HG03159 (cell line): ENCODE measurements at regions not wholly inside any gene's neighbourhood (a gene's known extent, or its start where the extent isn't known, plus 50 kb on each side); places are given as distances from the start of the nearest gene placed in this dataset.

Source experiments
- ATAC-seq: cut with Tn5 transposase; IDR thresholded peaks from one replicate; pipeline ENCODE4 v1.9.1; 2021; ENCODE audit warnings: mild to moderate bottlenecking, moderate library complexity; ENCODE audit not compliant: unreplicated experiment

DNA sequence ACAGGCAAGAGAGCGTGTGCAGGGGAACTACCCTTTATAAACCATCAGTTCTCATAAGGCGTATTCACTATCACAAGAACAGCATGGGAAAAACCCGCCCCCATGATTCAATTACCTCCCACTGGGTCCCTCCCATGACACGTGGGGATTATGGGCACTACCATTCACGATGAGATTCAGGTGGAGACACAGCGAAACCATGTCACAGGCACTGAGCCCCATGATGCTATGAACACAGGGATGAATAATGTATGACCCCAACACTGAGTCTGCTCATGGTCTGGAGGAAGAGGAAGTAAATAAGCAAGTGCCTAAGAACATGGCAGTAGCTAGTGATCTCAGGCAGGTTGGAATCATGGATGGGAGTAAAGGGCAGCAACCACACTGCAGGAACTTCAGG lies 281.0 kb upstream of the ZNF462 start:
- ATAC-seq, result no peak

DNA sequence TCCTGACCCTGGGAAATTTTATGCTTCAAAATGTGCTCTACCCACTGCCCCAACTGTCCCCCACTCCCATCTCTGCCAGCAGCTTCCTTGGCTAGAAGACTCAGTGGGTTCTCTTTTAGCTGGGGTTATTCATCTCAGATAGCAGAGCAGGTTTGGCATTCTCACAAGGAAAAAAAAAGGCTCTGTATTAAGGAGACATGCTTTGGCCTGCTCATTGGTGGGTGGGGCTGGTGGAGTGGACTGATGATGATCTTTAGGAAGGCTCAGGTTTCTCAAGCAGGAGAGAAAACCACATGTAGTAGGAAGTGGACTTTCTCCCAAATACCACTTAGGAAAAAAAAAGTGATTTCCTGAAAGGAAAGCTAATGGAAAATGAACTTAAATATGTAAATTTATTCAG lies 279.2 kb upstream of the ZNF462 start:
- ATAC-seq, result no peak

DNA sequence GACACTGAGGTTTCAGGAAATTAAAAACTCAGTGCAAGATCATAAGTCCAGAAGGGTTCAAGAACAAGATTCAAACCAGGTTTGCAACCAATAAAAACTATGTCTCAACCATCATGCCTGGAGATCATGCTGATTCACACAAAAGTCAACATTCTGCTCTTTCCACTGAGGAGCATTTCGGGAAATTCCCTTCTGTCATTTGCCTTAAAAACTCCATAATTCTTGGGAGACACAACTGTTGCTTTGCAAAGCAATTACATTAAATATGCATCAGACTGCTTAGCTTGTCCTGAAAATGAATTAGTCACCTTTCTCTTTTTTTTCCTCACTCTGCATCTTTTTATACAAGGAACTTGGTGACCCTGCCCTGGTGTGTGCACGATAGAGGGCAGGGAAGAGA lies 275.9 kb upstream of the ZNF462 start:
- ATAC-seq, result no peak

DNA sequence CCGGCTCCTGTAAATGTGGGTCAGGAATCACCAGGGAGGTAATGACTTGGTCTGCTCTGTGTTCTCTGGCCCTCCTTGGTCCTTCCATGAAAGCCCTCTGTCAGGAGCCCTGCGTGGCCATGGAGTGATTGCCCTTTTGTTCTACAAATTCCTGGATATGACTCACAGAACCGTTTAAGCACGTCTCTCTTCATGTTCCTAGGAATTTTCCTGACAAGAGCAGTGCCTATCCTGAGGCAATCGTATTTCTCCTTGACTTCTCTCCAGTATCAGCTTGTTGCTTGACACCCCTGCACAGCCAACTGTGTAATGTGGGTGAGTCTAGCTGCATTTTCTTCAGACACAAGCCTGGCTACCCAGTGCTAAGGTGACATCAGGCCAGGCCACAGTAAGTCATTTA lies 274.3 kb upstream of the ZNF462 start:
- no peak for ATAC-seq

DNA sequence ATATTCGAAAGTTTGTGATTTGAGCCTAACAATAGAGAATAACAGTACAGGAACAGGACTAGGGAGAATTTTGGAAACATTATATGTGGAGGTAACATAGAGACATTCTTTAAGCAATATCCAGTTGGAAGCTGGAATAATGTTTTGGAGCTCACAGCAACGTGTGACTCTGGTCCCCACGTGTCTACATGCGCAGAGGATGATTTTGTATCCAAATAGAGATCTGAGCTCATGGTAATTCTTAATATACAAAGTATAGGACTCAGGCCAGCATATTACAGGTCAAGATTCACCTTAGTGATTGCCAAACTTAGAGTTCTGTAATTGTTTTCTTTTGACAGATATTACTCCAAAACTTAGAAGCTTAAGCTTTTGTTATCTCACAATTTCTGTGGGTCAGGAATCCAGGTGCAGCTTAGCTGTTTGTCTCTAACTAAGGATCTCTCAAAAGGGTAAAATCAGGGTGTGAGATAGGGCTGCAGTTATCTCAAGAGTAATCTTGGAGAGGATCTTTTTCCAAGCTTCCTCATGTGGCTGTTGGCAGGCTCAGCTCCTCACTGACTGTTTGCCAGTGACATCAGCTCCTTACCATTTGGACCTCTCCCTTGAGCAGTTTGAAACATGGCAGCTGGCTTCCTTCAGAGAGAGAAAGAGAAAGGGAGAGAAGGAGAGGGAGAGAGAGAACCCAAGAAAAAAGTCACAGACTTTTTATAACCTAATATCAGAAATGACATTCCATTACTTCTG lies 272.0 kb upstream of the ZNF462 start:
- no peak for ATAC-seq

DNA sequence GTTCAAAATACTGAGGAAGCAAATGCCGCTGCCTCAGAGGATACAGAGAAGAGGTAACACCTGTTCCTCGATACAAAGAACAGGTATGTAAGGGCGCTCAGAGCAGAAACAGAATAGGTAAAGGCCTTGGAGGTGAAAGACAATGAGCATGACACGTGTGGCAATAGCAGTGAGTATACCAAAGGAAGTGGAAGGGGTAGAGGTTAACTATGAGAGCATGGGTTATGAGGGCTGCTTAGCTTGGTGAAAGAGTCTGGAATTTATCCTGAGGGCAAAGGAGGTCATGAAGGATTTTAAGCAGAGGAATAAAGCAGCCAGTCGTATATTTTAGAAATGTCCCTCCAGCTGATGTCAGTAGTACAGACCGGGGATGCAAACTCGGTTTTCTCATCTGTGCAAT lies 269.8 kb upstream of the ZNF462 start:
- no peak for ATAC-seq

DNA sequence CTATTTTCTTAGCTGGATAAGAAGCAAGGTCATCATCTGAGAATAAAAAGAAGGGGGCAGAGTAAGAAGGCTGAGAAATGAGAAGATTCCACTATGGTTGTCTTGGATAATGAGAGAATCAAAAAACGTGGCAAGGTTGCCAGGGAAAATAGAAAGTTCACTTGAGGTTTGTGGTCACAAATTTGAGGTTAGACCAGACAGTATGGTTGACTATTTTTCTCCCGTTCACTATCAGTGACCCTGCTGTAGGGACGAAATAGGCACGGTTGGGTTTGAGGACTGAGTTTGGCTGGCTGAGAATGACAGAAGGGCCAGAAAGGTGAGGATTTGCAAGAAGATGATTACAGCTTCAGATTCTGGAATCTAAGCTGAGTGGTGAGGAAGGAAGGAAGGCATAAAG lies 266.0 kb upstream of the ZNF462 start:
- no peak for ATAC-seq

DNA sequence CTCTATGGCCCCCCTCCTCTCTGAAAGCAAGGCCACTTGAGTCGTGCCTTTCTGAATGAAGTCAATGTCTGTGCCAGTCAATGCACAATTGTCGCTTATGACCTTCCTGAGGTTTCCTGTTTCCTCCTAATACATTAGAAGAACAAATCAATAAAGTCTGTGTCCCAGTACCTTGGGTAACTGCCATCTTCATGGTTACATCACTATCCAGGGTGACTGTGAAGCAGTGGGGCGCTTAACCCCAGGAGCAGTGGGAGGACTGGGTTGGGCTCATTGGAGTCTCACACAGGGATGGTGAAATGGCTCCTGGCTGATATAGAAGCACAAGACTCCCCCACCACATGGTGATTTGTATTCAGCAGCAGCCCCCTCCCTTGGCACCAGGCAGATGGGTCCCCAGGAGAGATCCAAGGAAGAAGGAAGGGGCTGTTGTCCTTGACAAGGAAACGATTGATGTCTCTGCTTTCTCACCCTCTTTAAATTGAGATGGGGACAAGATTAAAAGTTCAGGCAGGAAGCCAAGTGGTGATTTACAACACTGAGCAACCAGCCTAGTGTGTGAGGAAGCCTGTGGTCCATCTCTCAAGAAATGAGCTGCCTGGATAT lies 261.9 kb upstream of the ZNF462 start:
- no peak for ATAC-seq

DNA sequence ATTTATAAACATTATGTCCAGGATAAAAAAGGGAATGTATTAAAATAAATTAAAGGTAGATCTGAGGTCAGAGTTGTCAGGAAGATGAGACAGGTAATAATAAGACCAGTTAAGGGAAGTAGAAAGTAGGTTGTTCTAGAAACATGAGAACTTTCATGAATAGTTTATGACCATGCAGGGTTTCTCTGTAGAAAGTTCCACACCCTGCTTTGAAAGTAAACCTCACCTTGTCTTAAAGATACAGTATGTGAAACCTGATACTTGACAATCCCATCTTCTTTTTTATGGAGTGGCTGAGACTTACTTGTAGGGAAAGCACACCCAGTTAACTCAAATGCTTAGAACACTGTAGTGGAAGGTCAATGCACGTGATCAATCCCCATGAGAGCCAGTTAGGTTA lies 260.6 kb upstream of the ZNF462 start:
- ATAC-seq, result no peak

DNA sequence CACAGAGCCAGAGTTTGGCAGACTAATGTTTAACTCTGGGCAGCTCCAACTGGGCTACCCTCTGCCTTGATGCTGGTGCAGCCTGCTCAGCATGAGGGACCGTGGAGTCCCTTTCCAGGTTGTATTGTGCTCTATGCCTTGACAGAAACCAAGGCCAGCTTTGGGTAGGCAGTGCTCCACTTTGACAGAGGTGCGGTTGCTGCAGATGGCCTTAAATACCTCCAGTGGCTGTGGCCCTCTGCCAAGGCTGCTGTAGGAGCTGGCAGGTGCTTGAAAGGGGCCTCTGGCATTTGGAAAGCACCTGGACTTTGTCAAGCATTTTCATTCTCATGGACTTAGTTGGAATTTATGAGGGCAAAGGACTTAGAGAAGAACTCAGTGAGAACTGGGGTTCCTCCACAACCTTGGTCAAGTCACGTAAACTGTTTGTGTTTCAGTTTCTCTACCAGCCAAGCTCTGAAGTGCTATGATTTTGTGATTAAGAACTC lies 249.7 kb upstream of the ZNF462 start:
- ATAC-seq, result no peak

DNA sequence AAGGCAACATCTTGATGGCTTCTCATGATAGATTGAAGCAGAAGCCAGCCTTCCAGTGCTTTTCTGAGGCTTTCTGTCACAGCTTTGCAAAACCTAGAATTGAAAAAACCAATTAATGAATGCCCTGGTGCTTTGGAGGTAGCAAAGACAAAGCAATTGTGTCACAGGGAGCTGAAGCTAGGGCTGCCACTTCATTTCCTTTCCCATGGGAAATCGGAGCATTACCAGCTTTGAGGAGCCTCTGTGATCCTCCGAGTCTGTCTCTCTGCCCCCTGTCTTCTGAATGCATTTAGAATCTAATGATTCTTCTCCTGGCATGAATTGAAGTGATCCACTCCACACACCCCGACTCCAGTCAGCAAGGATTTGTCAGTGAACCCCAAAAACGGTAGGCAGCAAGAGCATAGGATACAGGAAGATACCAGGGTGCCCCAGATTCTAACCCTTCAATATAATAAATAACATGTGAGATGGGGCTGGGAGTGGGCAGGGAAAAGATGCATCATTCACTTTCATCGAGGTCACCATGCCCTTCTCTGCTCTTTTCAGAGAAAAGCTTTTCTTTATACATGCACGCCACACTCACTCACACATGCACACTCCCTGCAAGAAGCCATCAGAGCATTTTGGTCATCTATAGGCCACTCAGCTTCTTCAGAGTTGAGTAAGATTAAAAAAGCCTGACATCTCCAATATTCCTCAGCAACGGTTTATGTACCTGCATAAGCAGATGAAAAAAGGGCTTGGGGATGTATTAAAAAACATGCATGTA lies 247.7 kb upstream of the ZNF462 start:
- no peak for ATAC-seq

DNA sequence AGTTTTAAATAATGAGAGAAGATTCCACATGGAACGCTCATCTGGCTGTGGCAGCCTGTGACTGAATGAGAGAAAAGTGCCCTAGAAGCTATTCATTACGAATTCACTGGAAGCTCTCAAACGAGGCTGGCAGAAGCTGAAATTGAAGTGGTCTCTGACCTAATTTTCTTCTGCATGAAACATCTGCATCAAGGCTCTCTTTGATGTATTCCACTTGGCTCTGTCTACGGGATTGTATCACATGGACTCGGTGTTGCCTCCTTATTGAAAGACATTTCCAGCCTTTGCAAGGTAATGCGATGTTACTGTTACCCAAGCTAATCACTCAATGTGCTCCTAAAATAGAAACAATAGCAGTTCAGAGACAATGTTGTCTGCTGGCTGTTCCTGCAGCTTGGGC lies 246.9 kb upstream of the ZNF462 start:
- ATAC-seq, result no peak

DNA sequence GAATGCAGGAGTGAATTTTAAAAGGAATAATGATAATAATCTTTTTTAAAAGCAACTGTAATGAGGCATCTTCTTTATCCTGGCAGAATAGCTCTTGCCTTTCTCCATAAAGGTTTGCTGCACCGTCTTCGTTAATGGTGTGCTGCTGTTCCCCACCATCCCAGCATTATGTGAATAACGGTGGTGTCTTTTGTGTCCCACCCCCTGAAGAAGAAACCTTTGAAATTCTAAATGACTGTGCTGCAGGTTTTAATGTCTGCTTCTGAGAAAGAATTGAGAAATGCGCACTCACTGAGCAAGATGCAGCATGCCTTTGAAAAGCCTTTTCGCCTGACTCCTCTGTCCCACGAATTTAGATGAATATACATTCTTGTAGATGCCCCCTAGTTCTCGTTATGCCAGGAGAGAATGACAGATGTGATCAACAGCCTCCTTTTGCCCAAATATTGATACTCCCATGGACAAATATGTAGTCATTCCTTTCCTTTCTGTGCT lies 246.1 kb upstream of the ZNF462 start:
- ATAC-seq, result no peak

DNA sequence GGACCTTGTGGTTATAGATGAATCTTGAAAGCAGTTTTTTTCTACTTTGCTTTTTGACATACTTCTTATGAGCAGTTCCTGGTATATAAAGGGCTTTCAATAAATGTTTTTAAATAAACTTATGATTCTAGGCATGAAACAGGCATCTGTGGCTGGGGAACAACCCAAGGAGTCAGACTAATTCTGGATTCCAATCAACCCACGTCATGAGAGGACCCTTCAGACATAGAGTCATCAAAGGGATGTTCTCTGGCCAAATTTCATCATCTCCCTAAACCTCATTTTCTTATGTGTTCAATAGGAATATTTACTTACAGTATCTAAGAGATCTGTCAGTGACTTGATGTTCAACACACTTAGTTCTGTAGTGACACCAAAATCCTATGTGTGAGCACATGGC lies 243.8 kb upstream of the ZNF462 start:
- ATAC-seq, result no peak

DNA sequence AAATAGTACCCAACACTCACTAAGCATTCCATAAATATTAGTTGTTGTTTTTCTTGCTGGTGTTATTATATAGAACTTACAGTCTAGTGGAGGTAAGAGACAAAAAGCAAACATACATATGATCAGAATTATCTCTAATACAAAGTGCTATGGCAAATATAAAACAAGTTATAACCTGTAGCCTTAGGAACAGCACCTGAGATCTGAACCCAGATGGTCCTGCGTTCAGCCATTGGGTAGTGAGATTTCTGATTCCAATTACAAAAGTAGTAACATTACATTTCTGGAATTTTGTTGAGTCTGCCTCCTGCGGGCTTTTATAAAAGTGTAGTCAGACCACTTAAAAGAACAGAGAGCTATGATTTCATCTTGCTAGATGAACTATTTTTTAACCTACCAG lies 242.9 kb upstream of the ZNF462 start:
- ATAC-seq, result no peak

DNA sequence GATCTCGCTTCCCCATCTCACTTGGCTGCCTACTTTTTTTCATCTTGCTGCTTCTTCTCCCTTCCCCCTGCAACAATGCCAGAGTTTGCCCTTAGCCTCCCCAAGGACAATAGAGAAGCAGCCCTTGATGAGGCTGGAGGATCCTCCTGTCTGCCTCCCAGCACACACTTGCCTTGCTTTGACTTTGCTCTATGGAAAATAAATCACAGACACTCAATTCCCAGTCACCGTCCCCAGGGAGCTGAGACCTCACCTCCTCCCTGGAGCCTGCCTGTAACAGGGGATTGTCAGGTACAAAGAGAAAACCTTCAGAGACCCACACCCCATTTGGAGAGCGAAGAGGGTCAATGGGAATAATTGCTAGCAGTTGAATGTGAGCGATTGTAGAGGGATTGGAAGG lies 242.1 kb upstream of the ZNF462 start:
- no peak for ATAC-seq

DNA sequence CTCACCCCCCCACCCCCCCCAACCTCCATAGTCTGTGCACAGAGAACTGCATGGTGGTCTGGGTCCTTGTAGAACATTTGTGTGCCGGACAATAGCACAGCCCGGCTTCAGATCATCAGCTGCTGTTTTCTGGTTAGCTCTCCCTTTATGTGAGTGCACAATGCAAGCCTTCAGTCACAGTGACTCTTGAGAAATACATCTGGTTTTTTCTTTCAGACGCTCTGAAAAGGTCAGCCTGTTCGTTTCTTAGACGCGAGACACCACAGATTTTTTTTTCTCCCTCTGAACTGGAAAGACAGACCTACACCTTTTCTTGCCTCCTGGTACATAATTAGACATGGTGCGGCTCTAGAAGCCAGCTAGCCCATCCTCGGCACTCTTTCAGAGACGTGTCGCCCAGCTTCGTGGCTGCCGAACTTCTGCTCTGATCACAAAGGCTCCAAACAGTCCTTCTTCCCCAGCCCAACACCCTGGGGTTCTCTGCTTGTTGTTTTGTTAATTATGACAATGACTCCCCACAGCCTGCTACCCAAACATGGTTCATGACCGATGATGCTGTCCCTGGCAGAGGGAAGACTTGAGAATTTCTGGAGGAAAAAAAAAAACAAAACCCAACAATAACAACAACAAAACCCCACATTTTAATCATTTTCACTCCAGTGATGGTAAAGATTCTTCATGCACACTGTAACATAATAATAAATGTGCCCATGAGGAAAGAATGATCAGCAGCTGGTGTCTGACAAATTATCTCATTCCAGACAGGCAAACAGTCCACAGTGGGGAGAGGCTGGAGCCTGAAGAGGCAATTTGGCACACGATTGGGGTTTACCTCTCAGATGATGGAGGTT lies 241.4 kb upstream of the ZNF462 start:
- no peak for ATAC-seq

DNA sequence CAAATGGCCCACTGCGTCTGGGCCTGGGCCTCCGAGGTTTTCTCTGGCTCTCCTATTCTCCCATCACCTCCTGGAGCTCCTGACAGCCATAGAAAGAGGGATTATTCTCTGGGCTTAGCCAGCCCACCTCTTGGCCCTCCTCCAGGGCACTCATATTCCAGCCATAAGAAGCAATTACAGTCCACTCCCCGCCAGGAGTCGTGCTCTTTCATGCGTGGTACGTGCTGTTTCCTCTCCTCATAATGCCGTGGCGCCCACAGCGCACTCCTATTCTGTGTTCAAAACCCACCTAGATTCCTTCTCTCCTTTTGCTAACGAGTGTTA lies 240.8 kb upstream of the ZNF462 start:
- ATAC-seq, result no peak

DNA sequence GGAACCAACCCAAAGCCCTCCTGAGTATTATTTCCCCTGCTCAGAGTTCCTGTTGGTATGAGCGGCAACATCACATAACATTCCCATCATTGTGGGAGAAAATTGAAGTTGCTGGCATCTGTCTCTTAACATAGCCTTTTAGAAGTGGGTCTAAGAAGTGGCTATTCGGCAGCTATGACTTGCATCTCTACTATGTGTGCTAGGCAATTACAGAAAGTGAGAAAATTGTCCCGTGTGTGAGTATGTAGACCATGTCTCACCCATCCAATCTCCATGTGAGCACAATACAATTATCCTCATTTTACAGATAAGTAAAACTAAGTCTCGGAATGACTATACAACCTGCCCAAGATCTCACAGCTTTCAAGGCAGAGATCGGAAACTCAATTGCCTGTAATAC lies 239.4 kb upstream of the ZNF462 start:
- ATAC-seq, result no peak

DNA sequence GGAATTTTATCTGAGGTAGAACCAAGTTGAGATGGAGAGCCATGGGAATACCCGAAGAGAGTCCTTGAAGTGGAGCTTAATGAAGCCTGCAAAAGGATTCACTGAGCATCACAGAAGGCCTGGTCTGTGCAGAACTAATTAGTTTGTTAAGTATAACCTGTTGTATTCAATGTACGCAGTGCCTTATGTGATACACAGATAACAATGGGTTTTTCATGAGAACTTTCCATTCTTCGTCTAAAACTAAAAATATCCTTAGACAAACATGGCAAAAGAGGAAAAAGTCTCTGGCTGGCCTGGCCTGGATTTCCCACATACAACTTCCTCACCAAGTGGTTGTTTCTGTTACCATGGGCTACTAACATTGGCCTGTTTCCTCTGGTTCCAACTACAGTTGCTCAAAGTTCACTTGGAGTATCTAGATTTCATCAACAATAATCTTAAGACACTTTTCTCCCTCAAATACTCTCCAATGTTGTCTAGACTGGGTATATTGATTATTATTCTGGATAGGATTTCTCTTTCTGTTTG lies 237.6 kb upstream of the ZNF462 start:
- no peak for ATAC-seq

DNA sequence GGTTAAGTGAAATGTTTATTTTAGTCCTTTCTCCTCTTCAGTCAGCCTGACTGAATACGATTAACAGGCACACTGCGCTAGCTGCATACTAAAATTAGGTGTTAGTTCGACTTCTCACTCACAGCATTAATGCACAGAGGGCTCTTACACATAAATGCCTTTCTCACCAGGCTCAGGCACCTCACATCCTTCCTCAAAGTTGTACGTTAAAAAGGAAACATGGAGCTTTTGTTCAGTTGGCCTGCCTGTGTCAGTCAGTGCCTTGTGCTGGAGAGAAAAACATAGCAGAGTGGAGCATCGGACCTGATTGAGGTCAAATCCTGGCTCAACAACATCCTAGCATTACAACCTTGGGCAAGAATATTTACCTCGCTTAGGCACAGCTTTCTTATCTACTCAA lies 236.0 kb upstream of the ZNF462 start:
- ATAC-seq, result no peak
